Neutrophil (primary cell): ENCODE measurements at regions not wholly inside any gene's neighbourhood (a gene's known extent, or its start where the extent isn't known, plus 50 kb on each side); places are given as distances from the start of the nearest gene placed in this dataset.

ENCODE experiments used
- H3K27ac ChIP-seq: fragments of 200-600 bp; sonication (generic); 2 replicates; pipeline ENCODE4 v1.5.1; 2016; ENCODE audit warnings: mild to moderate bottlenecking, moderate library complexity
- H3K27me3 ChIP-seq: fragments of 200-600 bp; sonication (generic); 2 replicates; pipeline ENCODE4 v1.6.0; 2016; ENCODE audit warnings: mild to moderate bottlenecking
- H3K36me3 ChIP-seq: fragments of 200-600 bp; sonication (generic); 2 replicates; pipeline ENCODE4 v1.5.1; 2017
- H3K4me1 ChIP-seq, 2 experiments: fragments of 200-600 bp in 1 of 2; sonication (generic) in 1 of 2; 1 replicate in 1 of 2; 2 replicates in 1 of 2; pipeline versions ENCODE4 v1.5.1 to v1.6.1; 2013 to 2016; ENCODE audit warnings: low read depth in 1 of 2, low read length in 1 of 2, mild to moderate bottlenecking in 1 of 2, moderate library complexity in 1 of 2; ENCODE audit not compliant: control insufficient read depth in 1 of 2, insufficient read depth in 1 of 2
- H3K4me3 ChIP-seq, 2 experiments: fragments of 200-600 bp in 1 of 2; sonication (generic) in 1 of 2; 1 replicate in 1 of 2; 2 replicates in 1 of 2; pipeline ENCODE4 v1.5.1; 2013 to 2016; ENCODE audit warnings: low read depth in 1 of 2, low read length in 1 of 2, mild to moderate bottlenecking in 1 of 2, moderate library complexity in 1 of 2
- H3K9me3 ChIP-seq: fragments of 200-600 bp; sonication (generic); 2 replicates; pipeline ENCODE4 v1.5.1; 2016
- TF ChIP-seq, protein P1 (sequence below): fragments of 200-600 bp; sonication (generic); IDR thresholded peaks from 2 replicates; pipeline ENCODE4 v1.5.1; 2016; ENCODE audit warnings: antibody characterized with exemption

DNA sequence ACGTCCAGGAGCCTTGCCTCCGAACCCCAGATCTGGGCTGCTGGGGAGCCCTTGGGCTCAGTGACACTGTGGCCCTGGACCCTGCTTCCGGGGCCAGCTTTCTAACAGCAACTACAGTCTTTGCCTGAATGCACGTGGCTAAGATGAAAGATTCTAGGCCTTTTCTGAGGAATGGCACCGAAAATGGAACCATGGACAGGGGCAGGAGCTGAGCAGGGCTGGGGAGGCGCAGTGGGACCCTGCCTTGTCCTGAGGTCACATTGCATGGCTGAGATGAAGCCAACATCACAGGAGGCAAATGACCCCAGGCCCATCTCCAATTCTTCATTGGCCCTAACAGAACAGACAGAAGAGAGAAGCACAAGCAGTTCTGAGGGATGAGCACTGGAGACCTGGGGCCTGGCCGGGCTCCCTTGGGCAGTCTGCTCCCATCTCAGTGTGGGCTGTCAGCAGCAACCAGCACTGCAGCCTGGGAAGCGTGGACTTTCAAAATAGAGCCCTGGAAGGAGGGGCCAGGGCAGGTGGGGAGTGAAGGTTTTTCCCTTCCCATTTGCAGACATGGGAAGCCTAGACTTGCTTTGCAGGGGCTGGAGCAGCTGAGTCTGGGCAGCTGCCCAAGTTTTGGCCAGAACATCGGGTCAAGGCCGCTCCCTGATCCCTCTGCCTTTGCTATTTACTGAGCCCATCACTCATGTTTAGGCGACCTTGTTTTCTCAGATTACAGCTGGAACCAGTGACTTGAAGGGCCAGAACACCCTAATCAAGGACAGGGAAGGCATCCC, 114.4 kb upstream of the TCERG1L start:
- no peak overlapping the region for H3K4me3 ChIP-seq
- TF ChIP-seq, protein P1, sequence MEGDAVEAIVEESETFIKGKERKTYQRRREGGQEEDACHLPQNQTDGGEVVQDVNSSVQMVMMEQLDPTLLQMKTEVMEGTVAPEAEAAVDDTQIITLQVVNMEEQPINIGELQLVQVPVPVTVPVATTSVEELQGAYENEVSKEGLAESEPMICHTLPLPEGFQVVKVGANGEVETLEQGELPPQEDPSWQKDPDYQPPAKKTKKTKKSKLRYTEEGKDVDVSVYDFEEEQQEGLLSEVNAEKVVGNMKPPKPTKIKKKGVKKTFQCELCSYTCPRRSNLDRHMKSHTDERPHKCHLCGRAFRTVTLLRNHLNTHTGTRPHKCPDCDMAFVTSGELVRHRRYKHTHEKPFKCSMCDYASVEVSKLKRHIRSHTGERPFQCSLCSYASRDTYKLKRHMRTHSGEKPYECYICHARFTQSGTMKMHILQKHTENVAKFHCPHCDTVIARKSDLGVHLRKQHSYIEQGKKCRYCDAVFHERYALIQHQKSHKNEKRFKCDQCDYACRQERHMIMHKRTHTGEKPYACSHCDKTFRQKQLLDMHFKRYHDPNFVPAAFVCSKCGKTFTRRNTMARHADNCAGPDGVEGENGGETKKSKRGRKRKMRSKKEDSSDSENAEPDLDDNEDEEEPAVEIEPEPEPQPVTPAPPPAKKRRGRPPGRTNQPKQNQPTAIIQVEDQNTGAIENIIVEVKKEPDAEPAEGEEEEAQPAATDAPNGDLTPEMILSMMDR = no peak
- H3K27ac ChIP-seq = no peak overlapping the region
- H3K27me3 ChIP-seq = no peaks in the 10 kb centered on the region
- no peaks in the 10 kb centered on the region for H3K36me3 ChIP-seq
- no peaks in the 10 kb centered on the region for H3K9me3 ChIP-seq
- H3K4me1 ChIP-seq = no peaks in the 10 kb centered on the region

DNA sequence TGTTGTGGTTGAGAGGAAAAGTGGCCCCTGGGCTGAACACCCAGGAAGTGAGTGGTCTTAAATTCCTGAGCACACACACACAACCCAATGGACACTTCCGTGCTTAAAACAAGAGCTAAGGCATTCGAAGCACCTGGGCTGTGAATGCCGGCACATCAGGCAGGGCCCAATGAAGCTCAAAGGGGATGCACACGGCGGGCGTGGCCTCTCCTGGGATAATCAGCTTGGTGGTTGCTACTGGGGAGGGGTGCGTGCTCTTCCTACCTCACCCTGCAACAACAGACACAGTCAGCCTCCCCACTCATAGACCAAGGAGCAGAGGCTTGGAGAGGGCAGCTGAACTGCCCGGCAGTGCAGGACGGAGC, 115.0 kb upstream of the TCERG1L start:
- Histone ChIP-seq H3K36me3 (no peaks in the 10 kb centered on the region), H3K9me3 (no peaks in the 10 kb centered on the region), H3K27me3 (no peaks in the 10 kb centered on the region), H3K27ac (no peak overlapping the region), H3K4me3 (no peak overlapping the region), H3K4me1 (no peaks in the 10 kb centered on the region)
- TF ChIP-seq, protein P1 = no peak

DNA sequence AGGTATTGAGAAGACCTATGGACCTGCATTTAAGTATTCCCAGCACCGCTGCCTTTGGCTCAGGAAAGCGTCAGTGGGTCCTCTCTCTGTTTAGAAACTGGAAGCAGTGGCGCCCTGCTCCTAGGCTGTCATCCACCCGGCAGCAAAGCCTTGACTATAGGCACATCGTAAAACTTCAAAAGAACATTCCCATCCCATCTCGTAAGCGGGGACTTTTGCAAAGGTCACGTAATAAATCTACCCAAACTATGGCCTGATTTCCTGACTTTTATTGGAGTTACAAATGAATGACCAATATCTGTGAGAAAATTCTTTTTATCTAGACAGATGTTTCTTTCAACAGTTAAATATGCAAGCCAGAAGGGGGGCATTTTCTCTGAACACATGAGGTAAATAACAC, 115.8 kb upstream of the TCERG1L start:
- Histone ChIP-seq H3K4me1 (no peaks in the 10 kb centered on the region), H3K9me3 (no peaks in the 10 kb centered on the region), H3K4me3 (no peak overlapping the region), H3K27me3 (no peaks in the 10 kb centered on the region), H3K36me3 (no peaks in the 10 kb centered on the region), H3K27ac (no peak overlapping the region)
- TF ChIP-seq, protein P1 = no peak

DNA sequence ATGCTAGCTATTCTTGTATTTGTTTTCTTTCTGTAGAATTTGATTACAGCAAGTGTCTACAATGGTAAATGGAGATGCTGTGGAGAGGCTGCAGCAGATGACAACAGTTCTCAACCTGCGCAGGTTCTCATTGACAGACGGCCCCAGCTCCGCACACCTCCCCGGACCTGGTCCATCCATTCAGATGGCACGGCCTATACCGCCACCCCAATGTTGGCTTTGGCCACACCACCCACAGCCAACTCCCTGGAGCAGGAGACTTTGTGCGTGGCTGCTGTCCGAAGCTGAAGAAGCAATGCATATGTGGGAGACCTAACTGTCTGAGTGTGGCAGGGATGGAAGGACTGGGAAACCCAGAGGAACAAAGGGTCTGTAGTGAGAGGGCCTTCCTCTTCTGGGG, 116.4 kb upstream of the TCERG1L start:
- Histone ChIP-seq H3K27ac (no peak overlapping the region), H3K4me1 (no peaks in the 10 kb centered on the region), H3K27me3 (no peaks in the 10 kb centered on the region), H3K36me3 (no peaks in the 10 kb centered on the region), H3K9me3 (no peaks in the 10 kb centered on the region), H3K4me3 (no peak overlapping the region)
- TF ChIP-seq, protein P1 = no peak

DNA sequence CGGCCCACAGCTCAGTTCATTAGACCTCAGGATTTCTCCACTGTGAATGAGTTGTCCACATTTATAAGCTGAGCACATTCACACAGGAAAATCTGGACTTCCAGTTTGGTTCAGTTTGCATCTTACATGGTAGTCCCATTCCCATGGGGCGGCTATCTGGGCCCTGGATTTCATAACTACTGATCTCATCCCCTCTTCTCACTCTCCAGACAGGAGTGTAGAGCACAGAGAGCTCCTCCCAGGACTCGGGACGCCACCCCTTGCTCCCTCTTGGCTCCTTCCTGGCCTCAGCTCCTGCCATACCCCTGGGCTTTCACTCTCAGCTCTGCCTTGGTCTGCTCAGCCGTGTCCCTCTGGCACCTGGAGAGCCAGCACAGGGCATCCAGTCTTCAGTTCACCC, 117.6 kb upstream of the TCERG1L start:
- H3K4me1 ChIP-seq = no peaks in the 10 kb centered on the region
- H3K9me3 ChIP-seq = no peaks in the 10 kb centered on the region
- H3K27ac ChIP-seq = no peak overlapping the region
- TF ChIP-seq, protein P1 = no peak
- no peak overlapping the region for H3K4me3 ChIP-seq
- no peaks in the 10 kb centered on the region for H3K36me3 ChIP-seq
- no peaks in the 10 kb centered on the region for H3K27me3 ChIP-seq
